NCI-H1930 (cell line): ENCODE measurements at regions not wholly inside any gene's neighbourhood (a gene's known extent, or its start where the extent isn't known, plus 50 kb on each side); places are given as distances from the start of the nearest gene placed in this dataset.
"Not testable (repeated sequence)": the region's sequence is repeated elsewhere in the genome, so short reads cannot be mapped to it uniquely, and the experiment has no call there.

Experiments
- DNase-seq, 2 experiments: peaks; one replicate each; lab custom pipeline; 2025; lab: John Stamatoyannopoulos, UW

- DNase-seq: no peak
Measured at GRCh38 chr1:191504999-191505398, 653.3 kb upstream of the RGS18 start.

GRCh38 chr1:191508239-191508638, 650.0 kb upstream of the RGS18 start:
- DNase-seq: no peak

- DNase-seq: not testable (repeated sequence)
Measured at GRCh38 chr1:191511480-191511879, 646.8 kb upstream of the RGS18 start.

GRCh38 chr1:191517826-191518225, 640.4 kb upstream of the RGS18 start:
- DNase-seq: no peak

GRCh38 chr1:191519519-191519918, 638.7 kb upstream of the RGS18 start:
- DNase-seq: no peak

- DNase-seq: no peak
Measured at GRCh38 chr1:191520345-191520744, 637.9 kb upstream of the RGS18 start.

- not testable (repeated sequence) for DNase-seq
Measured at GRCh38 chr1:191525944-191526343, 632.3 kb upstream of the RGS18 start.

GRCh38 chr1:191528275-191528674, 630.0 kb upstream of the RGS18 start:
- DNase-seq: no peak

GRCh38 chr1:191530928-191531327, 627.3 kb upstream of the RGS18 start:
- no peak for DNase-seq

GRCh38 chr1:191533254-191533653, 625.0 kb upstream of the RGS18 start:
- DNase-seq: no peak

GRCh38 chr1:191536791-191537429, 621.4 kb upstream of the RGS18 start:
- DNase-seq: no peak

GRCh38 chr1:191541758-191542157, 616.5 kb upstream of the RGS18 start:
- DNase-seq: no peak

GRCh38 chr1:191542444-191542843, 615.8 kb upstream of the RGS18 start:
- DNase-seq: no peak

- no peak for DNase-seq
Measured at GRCh38 chr1:191546803-191547202, 611.5 kb upstream of the RGS18 start.

- DNase-seq: no peak
Measured at GRCh38 chr1:191551019-191551418, 607.2 kb upstream of the RGS18 start.

- DNase-seq: no peak
Measured at GRCh38 chr1:191558379-191558778, 599.9 kb upstream of the RGS18 start.

GRCh38 chr1:191561276-191561675, 597.0 kb upstream of the RGS18 start:
- DNase-seq: no peak

- no peak for DNase-seq
Measured at GRCh38 chr1:191564275-191564674, 594.0 kb upstream of the RGS18 start.

GRCh38 chr1:191572479-191572878, 585.8 kb upstream of the RGS18 start:
- DNase-seq: no peak

- DNase-seq: no peak
Measured at GRCh38 chr1:191575180-191575579, 583.1 kb upstream of the RGS18 start.

GRCh38 chr1:191575746-191576145, 582.5 kb upstream of the RGS18 start:
- DNase-seq: no peak

GRCh38 chr1:191577213-191577612, 581.0 kb upstream of the RGS18 start:
- no peak for DNase-seq

- DNase-seq: no peak
Measured at GRCh38 chr1:191578281-191578680, 580.0 kb upstream of the RGS18 start.

GRCh38 chr1:191579019-191579418, 579.2 kb upstream of the RGS18 start:
- no peak for DNase-seq
